A673 (cell line): ENCODE measurements at regions not wholly inside any gene's neighbourhood (a gene's known extent, or its start where the extent isn't known, plus 50 kb on each side); places are given as distances from the start of the nearest gene placed in this dataset.
"Not testable (repeated sequence)": the region's sequence is repeated elsewhere in the genome, so short reads cannot be mapped to it uniquely, and the experiment has no call there.

Experiments used
- BruUV-seq: library from RNA; stranded (reverse); fragments of 400-500 nt; replicated peaks from 2 replicates; lab custom pipeline; 2021; lab: Mats Ljungman, UMichigan
- CTCF ChIA-PET: fragments of 300-600 bp; sonication (Branson Sonifier 250); formaldehyde crosslinking; loops from one replicate; lab custom pipeline; 2022; ENCODE audit warnings: antibody characterized with exemption; lab: Charles Lee
- POLR2A ChIA-PET: fragments of 300-600 bp; sonication (Branson Sonifier 250); formaldehyde crosslinking; loops from one replicate; lab custom pipeline; 2022; ENCODE audit warnings: antibody characterized with exemption; ENCODE audit not compliant: low non-redundant PET; lab: Charles Lee
- DNase-seq: peaks from one replicate; pipeline ENCODE4 v3.0.0-alpha.2; 2015; ENCODE audit warnings: low spot score
- H3K27ac ChIP-seq: fragments of 200-600 bp; sonication (generic); 2 replicates; pipeline ENCODE4 v1.5.1; 2016; ENCODE audit warnings: mixed run types, low read depth, mild to moderate bottlenecking, mixed read lengths, antibody characterized with exemption, low read length; ENCODE audit not compliant: poor library complexity, severe bottlenecking
- H3K27me3 ChIP-seq: fragments of 200-600 bp; sonication (generic); replicated peaks from 2 replicates; pipeline ENCODE4 v1.6.1; 2017; ENCODE audit warnings: mixed run types, low read depth, mild to moderate bottlenecking, mixed read lengths, antibody characterized with exemption, low read length; ENCODE audit not compliant: insufficient read depth, poor library complexity
- H3K36me3 ChIP-seq: fragments of 200-600 bp; sonication (generic); 2 replicates; pipeline ENCODE4 v1.6.1; 2016; ENCODE audit warnings: mixed run types, mild to moderate bottlenecking, mixed read lengths, antibody characterized with exemption, low read length; ENCODE audit not compliant: insufficient read depth, poor library complexity, severe bottlenecking
- H3K4me1 ChIP-seq: fragments of 200-600 bp; sonication (generic); 2 replicates; pipeline ENCODE4 v1.6.1; 2017; ENCODE audit warnings: mixed run types, mild to moderate bottlenecking, mixed read lengths, antibody characterized with exemption, low read length; ENCODE audit not compliant: insufficient read depth, poor library complexity, severe bottlenecking
- H3K4me3 ChIP-seq: fragments of 200-600 bp; sonication (generic); 2 replicates; pipeline ENCODE4 v1.5.1; 2016; ENCODE audit warnings: low read depth, mixed run types, mild to moderate bottlenecking, mixed read lengths, low read length; ENCODE audit not compliant: poor library complexity, severe bottlenecking
- H3K9me3 ChIP-seq: fragments of 200-600 bp; sonication (generic); 2 replicates; pipeline ENCODE4 v1.6.1; 2016; ENCODE audit warnings: mixed run types, low read depth, mild to moderate bottlenecking, mixed read lengths, antibody characterized with exemption, low read length; ENCODE audit not compliant: poor library complexity, severe bottlenecking
- CTCF ChIP-seq: fragments of 300-800, 200-600 bp; sonication (generic); conservative IDR thresholded peaks from 2 replicates; pipeline ENCODE4 v1.5.1; 2017; ENCODE audit warnings: low read depth, mild to moderate bottlenecking, antibody characterized with exemption, low read length, moderate library complexity, mixed read lengths
- EZH2 ChIP-seq: fragments of 200-600 bp; sonication (generic); IDR thresholded peaks from 2 replicates; pipeline ENCODE4 v1.6.1; 2017; ENCODE audit warnings: borderline replicate concordance, low read depth, mild to moderate bottlenecking, mixed read lengths, antibody characterized with exemption, low read length; ENCODE audit not compliant: poor library complexity, severe bottlenecking
- intact Hi-C: fragments of 100-400 bp; cut with micrococcal nuclease; formaldehyde crosslinking; loops from one replicate; pipeline ENCODE4 v1.10.0; 2022; ENCODE audit not compliant: unreplicated experiment

- BruUV-seq: no TSS peak
- intact Hi-C loops: no loop called here
Measured at GRCh38 chr3:154818676-154819255, 261.4 kb upstream of the MME start.

GRCh38 chr3:154810017-154810416 is 270.1 kb upstream of the MME start:
- POLR2A ChIA-PET: not testable (repeated sequence)

More at GRCh38 chr3:154818676-154819255, 261.4 kb upstream of the MME start:
- H3K36me3 ChIP-seq: no peaks in the 10 kb centered on the region
- H3K9me3 ChIP-seq: no peaks in the 10 kb centered on the region
- ChIA-PET CTCF (no interaction called here), POLR2A (no interaction called here)
- H3K4me3 ChIP-seq: no peak overlapping the region
- H3K27me3 ChIP-seq: no peaks in the 10 kb centered on the region
- no peak overlapping the region for H3K27ac ChIP-seq
- TF ChIP-seq EZH2 (no peak), CTCF (no peak)
- H3K4me1 ChIP-seq: no peaks in the 10 kb centered on the region
- DNase-seq: no peak

GRCh38 chr3:154801729-154802128 is 278.4 kb upstream of the MME start:
- Histone ChIP-seq H3K9me3 (no peaks in the 10 kb centered on the region), H3K27me3 (no peaks in the 10 kb centered on the region), H3K27ac (no peak overlapping the region), H3K4me3 (no peak overlapping the region), H3K36me3 (no peaks in the 10 kb centered on the region), H3K4me1 (no peaks in the 10 kb centered on the region)
- no peak for DNase-seq
- intact Hi-C loops: no loop called here
- POLR2A ChIA-PET: no interaction called here
- no TSS peak for BruUV-seq
- TF ChIP-seq EZH2 (no peak), CTCF (no peak)
- CTCF ChIA-PET: no interaction called here

More at GRCh38 chr3:154810017-154810416, 270.1 kb upstream of the MME start:
- CTCF ChIA-PET, BruUV-seq, H3K27me3 ChIP-seq, H3K4me3 ChIP-seq, H3K9me3 ChIP-seq, H3K27ac ChIP-seq, H3K36me3 ChIP-seq, intact Hi-C loops, H3K4me1 ChIP-seq, DNase-seq: not testable (repeated sequence)

GRCh38 chr3:154799800-154800199 is 280.3 kb upstream of the MME start:
- CTCF ChIA-PET: no interaction called here
- no peak for TF ChIP-seq EZH2
- TF ChIP-seq CTCF: no peak
- H3K27me3 ChIP-seq: no peaks in the 10 kb centered on the region

More at GRCh38 chr3:154799800-154800199, 280.3 kb upstream of the MME start:
- no TSS peak for BruUV-seq
- Histone ChIP-seq H3K4me3 (no peak overlapping the region), H3K27ac (no peak overlapping the region), H3K4me1 (no peaks in the 10 kb centered on the region), H3K36me3 (no peaks in the 10 kb centered on the region), H3K9me3 (no peaks in the 10 kb centered on the region)
- POLR2A ChIA-PET: no interaction called here
- no peak for DNase-seq
- intact Hi-C loops: no loop called here
